ENCODE measurements at regions not wholly inside any gene's neighbourhood (a gene's known extent, or its start where the extent isn't known, plus 50 kb on each side); places are given as distances from the start of the nearest gene placed in this dataset.

DNA sequence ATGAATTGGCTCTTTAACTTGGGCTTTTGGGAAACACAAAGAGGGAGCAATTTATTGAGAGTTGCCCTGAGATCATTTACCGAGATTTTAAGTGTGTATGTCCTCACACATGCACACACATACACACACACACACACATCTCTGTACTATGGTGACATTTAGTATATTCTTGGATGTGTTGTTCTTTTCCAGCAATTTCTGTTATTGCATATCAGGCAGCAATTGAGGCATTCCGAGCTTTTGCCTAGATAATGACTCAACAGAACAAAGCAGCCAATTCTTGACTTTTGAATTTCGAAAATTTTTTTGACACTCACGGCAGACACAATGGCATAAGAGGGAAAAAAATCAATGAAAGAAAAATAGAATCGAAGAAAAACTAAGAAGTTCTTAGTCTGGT is 248.5 kb downstream of the DUSP6 start:
- TF ChIP-seq, protein P1, sequence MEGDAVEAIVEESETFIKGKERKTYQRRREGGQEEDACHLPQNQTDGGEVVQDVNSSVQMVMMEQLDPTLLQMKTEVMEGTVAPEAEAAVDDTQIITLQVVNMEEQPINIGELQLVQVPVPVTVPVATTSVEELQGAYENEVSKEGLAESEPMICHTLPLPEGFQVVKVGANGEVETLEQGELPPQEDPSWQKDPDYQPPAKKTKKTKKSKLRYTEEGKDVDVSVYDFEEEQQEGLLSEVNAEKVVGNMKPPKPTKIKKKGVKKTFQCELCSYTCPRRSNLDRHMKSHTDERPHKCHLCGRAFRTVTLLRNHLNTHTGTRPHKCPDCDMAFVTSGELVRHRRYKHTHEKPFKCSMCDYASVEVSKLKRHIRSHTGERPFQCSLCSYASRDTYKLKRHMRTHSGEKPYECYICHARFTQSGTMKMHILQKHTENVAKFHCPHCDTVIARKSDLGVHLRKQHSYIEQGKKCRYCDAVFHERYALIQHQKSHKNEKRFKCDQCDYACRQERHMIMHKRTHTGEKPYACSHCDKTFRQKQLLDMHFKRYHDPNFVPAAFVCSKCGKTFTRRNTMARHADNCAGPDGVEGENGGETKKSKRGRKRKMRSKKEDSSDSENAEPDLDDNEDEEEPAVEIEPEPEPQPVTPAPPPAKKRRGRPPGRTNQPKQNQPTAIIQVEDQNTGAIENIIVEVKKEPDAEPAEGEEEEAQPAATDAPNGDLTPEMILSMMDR (IDR thresholded peaks at IDR 0.05): no peak
- TF ChIP-seq POLR2A (IDR thresholded peaks at IDR 0.05): no peak

All from heart left ventricle (tissue), 13 donors.